Kidney (tissue), 13 donors: ENCODE measurements at regions not wholly inside any gene's neighbourhood (a gene's known extent, or its start where the extent isn't known, plus 50 kb on each side); places are given as distances from the start of the nearest gene placed in this dataset.

Source experiments
- DNase-seq, 5 donors: peaks; one replicate each; pipeline ENCODE4 v3.0.0-alpha.2; 2013 to 2020
- FAIRE-seq: peaks from 2 replicates; lab custom pipeline; 2012; peaks lifted over from hg19 to GRCh38; lab: Jason Lieb, UNC
- H3K27ac ChIP-seq, 2 donors: one replicate each; pipeline ENCODE4 v1.7.0; 2013; ENCODE audit warnings: low read depth in 2 of 2, low read length in 2 of 2, inconsistent platforms in 1 of 2
- H3K27me3 ChIP-seq: one replicate; pipeline ENCODE4 v1.7.1; 2013; ENCODE audit warnings: low read length, inconsistent platforms; ENCODE audit not compliant: control insufficient read depth, insufficient read depth
- H3K36me3 ChIP-seq, 3 donors: one replicate each; pipeline versions ENCODE4 v1.7.0 to v1.7.1; 2013; ENCODE audit warnings: low read length in 3 of 3, control low read depth in 1 of 3, inconsistent platforms in 1 of 3; ENCODE audit not compliant: insufficient read depth in 3 of 3, control insufficient read depth in 2 of 3
- H3K4me1 ChIP-seq, 3 donors: one replicate each; pipeline versions ENCODE4 v1.7.0 to v1.7.1; 2013; ENCODE audit warnings: low read length in 3 of 3, inconsistent platforms in 1 of 3, low read depth in 1 of 3; ENCODE audit not compliant: control insufficient read depth in 2 of 3, insufficient read depth in 2 of 3
- H3K4me3 ChIP-seq, 3 donors: one replicate each; pipeline versions ENCODE4 v1.7.0 to v1.8.1; 2013; ENCODE audit warnings: low read length in 3 of 3, control low read depth in 1 of 3, inconsistent platforms in 1 of 3
- H3K9ac ChIP-seq, 3 donors: one replicate each; pipeline versions ENCODE4 v1.7.0 to v1.7.1; 2013; ENCODE audit warnings: low read length in 3 of 3, control low read depth in 1 of 3, inconsistent platforms in 1 of 3
- H3K9me3 ChIP-seq, 3 donors: one replicate each; pipeline versions ENCODE4 v1.7.0 to v1.7.1; 2013; ENCODE audit warnings: low read length in 3 of 3, control low read depth in 1 of 3, inconsistent platforms in 1 of 3; ENCODE audit not compliant: control insufficient read depth in 2 of 3, insufficient read depth in 1 of 3
- intact Hi-C: fragments of 100-400 bp; cut with DNase I; formaldehyde crosslinking; loops from one replicate; pipeline ENCODE4 v1.11.1; 2022
- TF ChIP-seq, protein P1 (sequence below): IDR thresholded peaks from 3 replicates; pipeline ENCODE4 v1.5.1; 2012; ENCODE audit warnings: mild to moderate bottlenecking, moderate library complexity, borderline replicate concordance; ENCODE audit not compliant: insufficient read depth; ENCODE audit errors: extremely low read depth
- donor health status: control.
- donor health status: control.
- donor health status: control.
- donor health status: control.
- donor health status: control.
- donor health status: DM: yes; HTN: yes; CAD: no.
- donor health status: Normal renal cell carcinoma (clear cell type).

DNA sequence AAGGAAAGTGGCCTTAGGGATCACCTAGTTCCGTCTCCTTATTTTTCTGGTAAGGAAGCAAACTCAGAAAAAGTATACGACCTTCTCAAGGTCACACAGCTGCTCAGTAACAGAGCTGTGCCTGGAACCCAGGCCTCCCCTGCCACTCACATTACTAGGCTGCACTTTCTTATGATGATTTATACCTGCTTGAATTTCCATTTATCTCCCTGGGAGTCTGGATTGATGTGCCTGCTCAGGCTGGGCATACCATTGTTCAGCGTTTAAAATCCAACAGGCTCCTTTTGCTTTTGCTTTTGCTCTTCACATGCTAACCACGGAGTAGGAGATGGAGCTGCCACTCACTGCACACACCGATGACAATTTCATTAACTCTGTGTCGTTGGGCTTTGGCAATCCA, 241.0 kb downstream of the OLFM4 start:
- TF ChIP-seq, protein P1, sequence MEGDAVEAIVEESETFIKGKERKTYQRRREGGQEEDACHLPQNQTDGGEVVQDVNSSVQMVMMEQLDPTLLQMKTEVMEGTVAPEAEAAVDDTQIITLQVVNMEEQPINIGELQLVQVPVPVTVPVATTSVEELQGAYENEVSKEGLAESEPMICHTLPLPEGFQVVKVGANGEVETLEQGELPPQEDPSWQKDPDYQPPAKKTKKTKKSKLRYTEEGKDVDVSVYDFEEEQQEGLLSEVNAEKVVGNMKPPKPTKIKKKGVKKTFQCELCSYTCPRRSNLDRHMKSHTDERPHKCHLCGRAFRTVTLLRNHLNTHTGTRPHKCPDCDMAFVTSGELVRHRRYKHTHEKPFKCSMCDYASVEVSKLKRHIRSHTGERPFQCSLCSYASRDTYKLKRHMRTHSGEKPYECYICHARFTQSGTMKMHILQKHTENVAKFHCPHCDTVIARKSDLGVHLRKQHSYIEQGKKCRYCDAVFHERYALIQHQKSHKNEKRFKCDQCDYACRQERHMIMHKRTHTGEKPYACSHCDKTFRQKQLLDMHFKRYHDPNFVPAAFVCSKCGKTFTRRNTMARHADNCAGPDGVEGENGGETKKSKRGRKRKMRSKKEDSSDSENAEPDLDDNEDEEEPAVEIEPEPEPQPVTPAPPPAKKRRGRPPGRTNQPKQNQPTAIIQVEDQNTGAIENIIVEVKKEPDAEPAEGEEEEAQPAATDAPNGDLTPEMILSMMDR, result no peak
- no peaks in the 10 kb centered on the region for H3K9me3 ChIP-seq
- H3K27ac ChIP-seq, result no peak overlapping the region
- no peak overlapping the region for H3K4me3 ChIP-seq
- intact Hi-C loops, result no loop called here
- no peak for FAIRE-seq
- no peak for DNase-seq
- H3K36me3 ChIP-seq, result no peaks in the 10 kb centered on the region
- no peaks in the 10 kb centered on the region for H3K4me1 ChIP-seq
- H3K27me3 ChIP-seq, result no peaks in the 10 kb centered on the region
- no peak overlapping the region for H3K9ac ChIP-seq

DNA sequence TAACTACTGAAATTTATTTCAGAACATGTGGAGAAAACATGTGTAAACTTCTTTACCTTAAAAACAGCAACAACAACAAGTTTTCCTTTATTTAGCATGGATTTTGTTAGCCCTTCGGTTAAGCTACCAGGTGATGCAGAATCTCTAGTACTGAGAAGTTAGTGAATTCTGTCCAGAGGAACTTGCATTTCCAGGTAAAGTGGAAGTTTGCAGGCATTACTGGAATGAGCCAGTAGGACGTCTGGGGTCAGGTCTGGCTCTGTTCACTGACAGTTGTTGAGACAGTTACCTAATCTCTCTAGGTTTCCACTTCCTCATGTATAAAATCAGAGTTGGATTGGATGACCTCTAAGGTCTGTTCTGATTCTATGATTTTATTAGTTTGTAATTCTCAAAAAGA, 244.3 kb downstream of the OLFM4 start:
- DNase-seq (no peak), FAIRE-seq (no peak)
- Histone ChIP-seq H3K9me3 (no peaks in the 10 kb centered on the region), H3K4me3 (no peak overlapping the region), H3K9ac (no peak overlapping the region), H3K4me1 (no peaks in the 10 kb centered on the region), H3K27ac (no peak overlapping the region), H3K36me3 (no peaks in the 10 kb centered on the region), H3K27me3 (no peaks in the 10 kb centered on the region)
- TF ChIP-seq, protein P1, result no peak
- intact Hi-C loops, result no loop called here

DNA sequence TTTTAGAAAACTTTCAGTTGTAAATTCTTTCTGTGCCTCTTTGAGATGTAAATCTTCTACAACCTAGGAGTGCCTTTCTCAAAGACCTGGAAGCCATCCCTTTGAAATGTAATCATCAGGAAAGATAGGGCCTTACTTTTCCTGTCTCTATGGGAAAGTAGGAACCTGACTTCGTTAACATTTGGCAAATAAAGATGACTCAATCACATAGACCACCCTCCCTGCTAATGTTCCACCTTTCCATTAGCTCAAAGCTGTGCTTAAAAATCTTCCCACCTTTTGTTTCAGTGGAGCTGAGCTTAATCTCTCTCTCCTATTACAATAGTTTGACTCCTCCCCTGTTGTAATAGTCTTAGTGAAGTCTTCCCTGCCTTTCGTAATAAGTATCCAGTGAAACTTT, 247.7 kb downstream of the OLFM4 start:
- no peak overlapping the region for H3K4me3 ChIP-seq
- FAIRE-seq, result no peak
- intact Hi-C loops, result no loop called here

More for the DNA sequence above, 247.7 kb downstream of the OLFM4 start:
- Histone ChIP-seq H3K27ac (no peak overlapping the region), H3K9ac (no peak overlapping the region), H3K9me3 (no peaks in the 10 kb centered on the region), H3K4me1 (no peaks in the 10 kb centered on the region), H3K27me3 (no peaks in the 10 kb centered on the region), H3K36me3 (no peaks in the 10 kb centered on the region)
- no peak for DNase-seq
- TF ChIP-seq, protein P1, result no peak
